Testis (tissue), 2 donors: ENCODE measurements at regions not wholly inside any gene's neighbourhood (a gene's known extent, or its start where the extent isn't known, plus 50 kb on each side); places are given as distances from the start of the nearest gene placed in this dataset.

Experiments
- CTCF ChIP-seq, 3 experiments: fragments of 450-650 bp in 2 of 3; fragments of 200-600 bp in 1 of 3; sonication (generic) in 1 of 3; IDR thresholded peaks; one replicate each; pipeline ENCODE4 v1.5.1; 2016 to 2019; ENCODE audit warnings: antibody characterized with exemption in 3 of 3, mild to moderate bottlenecking in 2 of 3, moderate library complexity in 1 of 3
- POLR2A ChIP-seq: fragments of 450-650 bp; IDR thresholded peaks from one replicate; pipeline ENCODE4 v1.6.1; 2017; ENCODE audit warnings: antibody characterized with exemption, mild to moderate bottlenecking, moderate library complexity

- no peak for TF ChIP-seq POLR2A
- TF ChIP-seq CTCF (IDR thresholded peaks at IDR 0.05) = no peak
Observed at GRCh38 chr4:189221691-189222090, 719.0 kb upstream of the FRG1 start.
